Non-pigmented ciliary epithelial cell (primary cell): ENCODE measurements at regions not wholly inside any gene's neighbourhood (a gene's known extent, or its start where the extent isn't known, plus 50 kb on each side); places are given as distances from the start of the nearest gene placed in this dataset.

Experiments
- DNase-seq: peaks from one replicate; pipeline ENCODE4 v3.0.0-alpha.2; 2010; ENCODE audit warnings: low read depth

DNA sequence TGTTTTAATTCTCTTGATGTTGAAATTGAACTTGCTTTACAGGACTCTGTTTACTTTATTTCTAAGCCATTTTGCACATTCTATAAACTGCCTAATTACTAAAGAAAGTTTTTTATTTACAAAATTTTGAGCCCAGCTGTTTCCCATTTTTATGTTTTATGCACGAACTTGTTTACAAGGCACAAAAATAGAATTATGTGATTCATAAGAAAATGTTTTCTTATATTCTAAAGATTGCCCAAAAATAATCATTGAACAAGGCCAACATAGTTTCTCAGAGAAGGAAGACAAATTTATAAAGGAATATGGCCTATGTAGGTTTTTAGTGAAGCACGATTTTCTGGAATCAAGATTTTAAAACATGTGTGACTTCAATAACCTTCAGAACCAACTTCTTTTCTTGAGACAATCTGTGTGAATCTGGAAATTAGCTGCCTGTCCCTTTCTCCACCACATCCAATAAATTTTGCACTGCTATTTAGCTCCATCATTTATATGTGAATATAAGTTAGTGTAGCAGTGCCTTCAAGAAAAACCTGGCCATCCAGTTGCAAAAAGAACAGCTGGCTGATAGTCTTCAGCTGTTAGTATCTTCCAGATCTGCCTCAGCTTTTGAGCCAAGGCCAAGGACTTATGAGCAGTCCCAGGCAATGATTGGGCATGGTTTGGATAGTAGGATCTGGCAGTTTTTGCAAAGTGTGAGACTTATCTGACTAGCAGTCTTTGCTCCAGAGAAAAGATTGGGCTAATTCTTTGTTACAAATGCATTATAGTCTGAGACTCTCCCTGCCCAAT is 253.2 kb upstream of the COL3A1 start:
- DNase-seq = no peak

DNA sequence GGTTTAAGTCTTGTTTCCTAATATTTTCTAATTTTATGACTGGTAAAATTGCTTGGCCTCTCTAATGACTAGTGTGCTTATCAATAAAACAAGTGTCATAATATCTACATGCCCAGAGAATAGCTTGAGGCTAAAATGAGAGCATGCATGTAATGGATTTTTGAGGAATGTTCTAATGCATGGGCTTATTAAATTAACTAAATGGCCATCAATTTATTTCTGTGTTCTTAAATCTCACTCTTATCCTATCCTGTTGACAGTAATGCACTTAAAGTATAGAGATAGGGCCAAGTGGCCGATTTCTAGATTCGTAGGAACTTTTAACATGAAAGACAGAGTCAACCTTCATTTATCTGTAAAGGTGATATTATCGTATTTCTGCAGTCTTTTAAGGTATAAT is 252.4 kb upstream of the COL3A1 start:
- no peak for DNase-seq

DNA sequence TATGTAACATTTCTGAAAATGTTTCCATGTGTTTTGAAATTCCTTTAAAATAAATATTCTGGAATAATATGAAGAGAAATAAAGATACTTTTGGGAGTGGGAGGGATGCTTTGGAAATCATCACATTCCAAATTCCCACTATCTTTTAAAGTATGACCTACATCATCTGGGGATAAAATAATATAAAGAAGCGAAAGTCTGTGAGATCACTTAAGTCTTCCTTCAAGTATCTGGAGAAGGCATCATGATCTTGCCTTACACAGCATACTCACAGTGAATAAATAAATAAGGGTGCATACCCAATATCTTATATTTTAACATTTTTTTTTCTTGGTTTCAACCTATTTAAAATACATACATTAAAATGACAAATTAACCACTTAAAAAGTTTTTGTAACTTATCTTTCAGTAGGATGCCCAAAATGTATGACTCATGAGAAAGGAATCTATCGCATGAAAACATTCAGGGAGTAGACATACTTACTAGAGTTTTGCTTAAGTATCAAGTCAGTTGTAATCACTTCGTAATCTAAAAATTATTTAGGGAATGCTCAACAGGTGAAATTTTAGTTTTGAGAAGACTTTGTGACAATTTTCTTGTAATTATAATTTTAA is 248.3 kb upstream of the COL3A1 start:
- peak; percentile 66 for DNase-seq

DNA sequence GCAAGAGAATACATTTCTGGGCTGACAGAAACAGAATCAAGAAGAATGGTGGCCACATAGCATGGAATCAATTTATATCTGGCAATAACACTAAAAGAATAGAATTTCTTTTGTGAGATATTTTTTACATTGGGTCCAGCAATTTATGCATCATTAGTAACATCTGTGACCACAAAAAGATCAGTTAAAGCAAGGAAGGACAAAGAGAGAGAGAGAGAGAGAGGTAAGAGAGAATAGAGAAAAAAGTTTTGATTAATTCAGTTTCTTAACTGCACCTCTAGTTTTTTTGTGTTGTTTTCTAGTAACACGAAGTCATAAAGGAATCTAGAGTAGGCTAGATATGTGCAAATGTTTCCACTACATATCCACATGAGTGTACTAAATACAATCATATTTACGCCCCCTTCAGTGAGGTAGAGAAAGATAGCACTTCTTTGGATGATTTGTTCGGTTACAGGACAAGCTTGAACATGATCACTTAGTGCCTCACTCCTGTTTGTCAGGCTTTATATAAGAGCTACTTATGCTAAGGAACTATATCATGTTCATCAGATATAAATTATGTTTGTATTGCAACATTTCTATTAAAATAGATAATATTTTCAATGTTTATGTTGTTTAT is 247.4 kb upstream of the COL3A1 start:
- no peak for DNase-seq

DNA sequence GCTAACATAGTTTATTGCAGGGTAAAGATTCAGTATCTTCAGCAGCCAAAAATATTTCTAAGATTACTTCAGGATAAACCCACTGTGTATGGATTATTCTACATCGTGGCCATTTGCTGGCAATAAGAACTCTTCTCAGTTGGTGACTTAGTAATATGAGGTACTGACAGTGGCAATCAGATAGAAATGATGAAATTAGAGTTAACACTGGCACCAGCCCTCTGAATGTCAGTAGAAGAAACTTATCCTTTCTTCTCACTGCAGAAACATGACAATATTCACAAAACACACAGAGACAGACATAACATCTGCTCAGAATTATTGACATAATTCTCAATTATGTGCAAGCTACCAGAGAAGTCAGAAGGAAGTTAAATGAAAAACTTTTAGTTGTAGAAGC is 246.3 kb upstream of the COL3A1 start:
- no peak for DNase-seq

DNA sequence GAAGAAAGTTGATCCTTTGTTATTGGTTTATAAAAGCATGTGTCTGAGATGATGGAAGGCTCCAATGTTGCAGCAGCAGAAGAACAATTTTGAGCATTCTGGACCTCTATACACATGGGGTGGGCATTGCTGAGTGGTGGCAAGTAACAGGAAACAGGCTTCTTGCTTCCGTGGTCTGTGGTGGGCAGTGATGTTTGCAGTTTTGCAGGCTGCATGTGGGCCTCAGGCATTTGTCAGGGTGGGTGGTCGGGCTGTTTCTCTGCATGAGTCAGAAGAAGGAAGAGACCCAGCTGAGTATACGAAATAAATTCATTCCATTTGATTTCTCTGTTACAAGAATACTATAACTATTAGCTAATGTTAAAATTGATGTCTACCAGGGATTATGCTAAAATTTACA is 239.5 kb upstream of the COL3A1 start:
- no peak for DNase-seq

DNA sequence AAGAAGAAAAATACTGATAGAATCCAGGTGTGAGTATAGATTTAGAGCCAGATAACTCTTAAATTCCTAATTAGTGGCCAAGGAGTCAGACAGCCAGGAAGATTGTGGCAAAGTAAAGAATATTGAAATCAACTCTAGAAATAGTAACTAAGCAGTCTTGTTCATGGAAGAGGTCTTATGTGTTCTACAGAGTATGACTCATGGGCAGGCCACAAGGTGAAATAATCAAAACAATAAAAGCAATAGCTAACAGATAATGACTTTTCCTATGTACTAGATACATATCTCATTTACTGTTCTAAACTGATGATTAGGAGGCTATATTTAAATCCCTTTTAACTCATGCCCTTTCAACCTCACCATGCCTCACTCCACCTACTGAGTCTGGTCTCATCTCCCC is 227.4 kb upstream of the COL3A1 start:
- DNase-seq = no peak

DNA sequence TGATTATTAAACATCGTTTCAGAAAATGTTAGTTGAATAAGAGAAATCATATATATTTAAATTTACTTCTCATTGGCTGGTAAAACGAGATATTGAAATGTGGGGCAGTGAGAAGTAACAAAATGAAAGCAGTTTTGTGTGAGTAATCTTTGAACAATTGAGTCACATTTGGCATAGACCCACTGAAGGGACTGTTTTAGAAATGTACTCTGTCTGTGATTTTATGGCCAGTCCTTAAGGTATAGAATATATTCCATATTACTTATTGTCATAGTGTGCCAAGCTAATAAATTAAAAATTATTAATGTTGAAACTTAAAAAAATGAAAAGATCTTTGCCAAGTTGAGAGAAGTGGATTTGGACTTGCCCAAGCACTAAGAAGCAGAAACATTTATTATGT is 222.4 kb upstream of the COL3A1 start:
- DNase-seq = no peak

DNA sequence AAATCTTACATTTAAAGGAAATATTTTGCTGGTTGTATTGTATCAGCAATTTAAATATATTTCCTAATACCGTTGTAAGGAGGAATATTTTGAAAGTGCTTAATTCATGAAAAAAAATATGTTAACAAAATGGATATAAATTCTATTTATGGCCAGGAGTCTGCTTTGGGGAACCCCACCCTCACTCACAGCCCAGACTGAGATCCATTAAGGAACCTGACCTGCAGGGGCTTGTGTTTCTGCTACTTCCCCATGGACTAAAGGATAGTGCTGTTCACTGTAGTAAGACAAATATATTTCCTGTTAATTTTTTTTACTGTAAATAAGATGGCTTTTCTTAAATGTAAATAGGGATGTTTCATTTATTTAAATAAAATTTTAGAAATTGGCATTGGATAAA is 221.9 kb upstream of the COL3A1 start:
- DNase-seq = no peak

DNA sequence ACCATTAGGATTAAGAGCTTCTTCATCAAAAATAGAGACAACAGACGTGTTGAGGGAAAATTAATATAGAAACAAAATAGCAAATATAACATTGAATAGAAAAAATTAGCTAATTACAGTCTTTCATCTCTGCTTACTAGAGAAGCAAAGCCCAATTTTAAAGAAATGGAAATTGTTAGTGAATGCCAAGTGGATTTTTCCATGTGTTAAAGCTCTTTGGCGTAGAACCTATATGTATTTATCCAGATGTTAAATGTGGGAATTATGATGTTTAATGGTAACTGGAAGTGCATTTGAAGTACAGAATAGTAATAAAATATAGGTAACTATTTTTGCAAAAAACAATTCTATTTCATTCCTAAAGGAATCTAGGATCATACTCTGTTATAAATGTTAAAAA is 212.0 kb upstream of the COL3A1 start:
- DNase-seq = no peak

DNA sequence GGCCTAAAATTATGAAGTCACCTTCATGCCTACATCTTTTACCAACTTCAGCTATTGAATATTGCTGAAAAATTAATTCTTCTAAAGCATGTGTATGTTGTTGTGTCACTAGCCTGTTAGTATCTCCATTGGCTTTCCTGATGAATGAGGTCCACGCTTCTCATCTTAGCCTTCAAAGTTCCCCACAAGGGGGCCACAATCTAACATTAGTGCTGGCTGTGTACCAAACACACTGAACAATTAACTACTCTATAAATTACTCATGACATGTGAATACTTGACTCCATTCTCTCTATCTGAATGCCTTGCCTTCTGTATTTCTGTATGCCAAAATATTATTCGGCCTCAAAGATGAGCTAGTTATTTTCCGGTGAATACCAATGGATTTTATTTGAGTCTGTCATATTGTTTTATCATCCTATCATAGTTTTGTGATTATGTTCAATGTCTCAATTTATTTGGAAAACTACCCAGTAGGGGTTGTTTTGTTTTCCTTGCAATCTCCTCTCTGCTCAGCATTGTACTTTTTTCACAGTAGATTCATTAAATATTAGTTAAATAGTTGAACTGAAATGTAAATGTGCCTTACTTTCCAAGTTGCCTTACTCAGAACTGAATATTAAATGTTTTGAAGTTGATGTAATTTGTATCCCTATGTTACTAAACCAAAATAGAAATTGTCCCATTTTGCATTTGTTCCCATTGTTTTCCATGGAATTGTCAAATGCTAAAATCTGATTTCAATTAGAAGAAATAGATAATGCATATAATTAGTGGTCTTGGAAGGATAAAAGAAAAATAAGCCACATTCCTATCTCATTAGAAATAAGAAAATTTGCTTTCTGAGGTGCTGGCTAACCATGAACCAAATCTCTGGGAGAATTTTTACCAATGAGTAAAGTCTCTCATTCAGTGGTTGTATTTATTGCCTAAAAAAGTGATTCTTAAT is 208.4 kb upstream of the COL3A1 start:
- no peak for DNase-seq

DNA sequence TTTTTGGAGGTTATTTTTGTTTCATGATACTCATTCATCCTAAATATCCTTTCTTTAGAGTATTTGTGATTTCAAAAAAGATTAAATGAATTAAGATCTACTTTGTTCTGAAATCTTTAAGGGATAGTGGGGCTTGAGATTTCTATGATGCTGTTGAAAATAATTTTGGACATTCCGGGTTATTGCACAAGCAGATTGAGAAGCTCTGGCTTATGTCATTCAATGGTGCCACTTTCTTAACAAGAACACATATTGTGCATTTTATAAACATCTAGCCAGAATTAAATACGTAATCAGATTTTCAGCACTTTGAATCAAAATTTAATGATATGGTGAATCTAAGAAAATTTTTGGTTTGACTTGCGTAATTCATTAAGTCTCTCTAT is 207.7 kb upstream of the COL3A1 start:
- no peak for DNase-seq

DNA sequence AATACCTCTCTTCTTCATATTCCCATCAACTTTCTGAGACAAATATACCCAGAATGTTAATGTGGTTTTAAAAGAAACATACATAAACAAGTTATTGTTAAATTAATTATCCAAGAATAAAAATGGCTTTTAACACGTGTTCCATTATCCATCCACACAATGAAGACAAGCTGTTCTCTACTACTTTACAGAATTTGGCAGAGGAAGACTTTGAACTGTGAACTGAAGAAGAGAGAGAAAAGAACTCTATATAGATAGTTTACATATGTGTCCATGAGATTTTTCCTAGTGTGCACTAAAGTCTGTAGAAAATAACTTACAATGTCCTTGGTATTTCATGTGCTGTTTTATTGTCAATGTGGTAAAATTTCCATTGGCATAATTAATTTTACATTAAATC is 207.0 kb upstream of the COL3A1 start:
- DNase-seq = no peak

DNA sequence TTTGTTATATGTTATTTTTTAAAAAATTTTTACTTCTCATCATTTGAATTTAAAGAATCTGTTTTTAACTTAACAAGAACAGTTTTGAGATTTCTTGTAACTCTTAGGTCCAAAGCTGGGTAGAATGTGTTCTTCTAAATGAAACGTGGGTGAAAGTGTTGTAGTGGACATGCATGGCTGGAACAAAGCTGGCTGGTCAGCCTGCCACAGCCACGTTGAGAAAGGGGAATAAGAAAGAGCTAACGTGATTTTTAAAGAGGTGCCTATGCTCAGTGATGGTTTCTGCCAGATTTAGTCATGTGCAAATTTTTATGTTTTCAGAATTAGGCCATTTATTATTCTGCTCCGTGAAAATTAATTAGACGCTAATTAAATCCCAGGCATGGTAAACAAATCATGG is 203.9 kb upstream of the COL3A1 start:
- no peak for DNase-seq

DNA sequence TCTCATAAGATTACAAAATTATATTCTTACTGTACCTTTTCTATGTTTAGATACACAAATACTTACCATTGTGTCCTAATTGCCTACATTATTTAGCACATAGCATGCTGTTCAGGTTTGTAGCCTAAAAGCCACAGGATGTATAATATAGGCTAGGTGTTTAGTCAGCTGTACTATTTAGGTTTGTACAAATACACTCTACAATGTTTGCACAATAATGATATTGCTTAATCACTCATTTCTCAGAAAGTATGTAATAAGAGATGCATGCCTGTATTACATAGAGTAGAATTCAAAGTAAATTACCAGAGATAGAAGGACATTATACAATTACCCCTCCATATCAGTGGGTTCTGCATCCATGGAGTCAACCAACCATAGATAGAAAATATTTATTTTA is 201.1 kb upstream of the COL3A1 start:
- no peak for DNase-seq

DNA sequence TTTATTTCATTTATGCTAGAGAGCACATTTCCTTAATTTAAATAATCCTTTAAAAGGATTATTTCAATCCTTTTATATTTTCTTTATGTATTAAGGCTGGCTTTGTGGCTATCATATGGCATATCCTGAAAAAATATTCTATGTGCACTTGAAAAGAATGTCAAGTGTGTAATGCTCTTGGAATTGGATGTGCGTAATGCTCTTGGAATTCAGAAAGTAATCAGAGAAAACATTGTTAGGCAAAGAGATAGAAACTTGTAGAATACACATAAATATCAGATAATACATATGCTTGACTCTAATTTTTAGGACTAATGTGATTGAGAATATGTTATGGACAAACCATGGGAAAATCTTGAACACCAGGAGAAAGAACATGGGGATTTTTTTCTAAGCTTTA is 197.5 kb upstream of the COL3A1 start:
- DNase-seq = peak; percentile 83

DNA sequence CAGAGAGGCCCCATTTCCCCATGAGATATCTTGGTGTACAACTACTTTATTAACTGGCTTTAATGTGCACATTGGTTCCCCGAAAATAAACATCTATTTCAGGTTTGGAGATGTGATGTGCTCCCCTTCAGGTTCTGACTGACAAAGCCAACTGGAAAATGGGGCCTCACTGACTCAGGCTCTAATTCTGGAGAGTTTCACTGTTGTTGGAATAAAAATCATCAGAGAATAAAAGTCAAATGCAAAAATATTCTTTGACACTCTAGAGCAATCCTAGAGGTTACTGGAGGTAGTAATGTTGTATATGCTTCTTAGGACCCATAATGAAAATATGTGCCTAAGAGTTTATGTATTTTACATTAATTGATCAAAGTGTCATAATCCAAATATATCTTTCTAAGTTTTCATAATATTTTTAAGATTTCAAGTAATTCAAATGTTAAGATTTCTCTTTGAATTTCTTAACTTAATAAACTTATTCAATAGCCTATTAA is 189.9 kb upstream of the COL3A1 start:
- no peak for DNase-seq

DNA sequence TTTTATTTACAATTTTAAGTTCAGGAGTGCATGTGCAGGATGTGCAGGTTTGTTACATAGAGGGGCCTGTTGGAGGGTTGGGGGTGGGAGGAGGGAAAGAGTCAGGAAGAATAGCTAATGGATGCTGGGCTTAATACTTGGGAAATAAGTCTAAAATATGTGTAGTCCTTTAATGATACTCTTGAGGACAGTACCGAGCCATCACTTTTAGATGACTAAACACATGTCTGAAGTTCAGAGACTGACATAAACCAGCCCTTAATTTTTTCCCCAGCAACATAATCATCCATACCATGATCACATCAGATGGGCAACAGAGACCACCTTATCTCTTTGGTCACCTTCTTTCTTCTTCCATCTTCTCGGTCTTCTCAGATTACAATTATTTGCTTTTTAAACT is 189.1 kb upstream of the COL3A1 start:
- DNase-seq = no peak

DNA sequence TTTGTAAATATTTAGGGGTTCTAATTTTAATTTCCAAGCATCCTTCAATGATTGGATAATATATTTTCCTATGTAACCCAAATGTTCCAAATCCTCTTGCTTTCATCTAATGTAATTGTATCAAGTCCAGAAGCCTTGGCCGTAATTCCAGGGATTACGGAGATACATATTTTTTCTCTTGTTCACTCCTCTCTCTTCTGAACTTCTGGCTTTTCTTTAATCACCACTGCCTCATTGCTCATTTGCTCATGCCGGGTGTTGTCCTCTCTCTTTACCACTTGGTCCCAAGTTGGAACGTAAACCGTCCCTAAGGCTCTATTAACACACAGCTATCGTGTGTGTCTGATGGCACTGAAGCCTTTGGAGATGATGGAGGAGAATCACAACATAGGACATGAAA is 188.7 kb upstream of the COL3A1 start:
- DNase-seq = no peak

DNA sequence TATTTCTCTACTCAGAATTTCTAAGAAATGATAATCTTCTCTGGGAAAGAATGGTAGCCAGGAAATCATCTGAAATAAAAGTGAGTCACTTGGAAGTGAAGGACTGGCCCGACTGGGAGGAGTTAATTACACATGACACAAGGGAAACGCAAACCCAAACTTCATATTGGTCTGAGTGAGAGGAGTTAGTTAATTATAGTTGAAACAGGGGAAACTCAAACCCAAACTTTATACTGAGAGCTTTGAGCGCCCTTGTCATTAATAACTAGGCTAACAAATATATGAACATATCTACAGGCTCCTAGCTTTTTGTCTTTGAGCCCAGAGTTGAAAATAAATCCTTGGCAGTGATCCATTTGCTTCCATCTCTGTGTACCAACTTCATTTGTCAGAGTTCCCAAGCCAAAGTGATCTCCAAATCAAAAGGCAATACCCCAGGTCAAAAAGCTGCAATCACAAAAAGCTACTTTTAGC is 187.8 kb upstream of the COL3A1 start:
- no peak for DNase-seq

DNA sequence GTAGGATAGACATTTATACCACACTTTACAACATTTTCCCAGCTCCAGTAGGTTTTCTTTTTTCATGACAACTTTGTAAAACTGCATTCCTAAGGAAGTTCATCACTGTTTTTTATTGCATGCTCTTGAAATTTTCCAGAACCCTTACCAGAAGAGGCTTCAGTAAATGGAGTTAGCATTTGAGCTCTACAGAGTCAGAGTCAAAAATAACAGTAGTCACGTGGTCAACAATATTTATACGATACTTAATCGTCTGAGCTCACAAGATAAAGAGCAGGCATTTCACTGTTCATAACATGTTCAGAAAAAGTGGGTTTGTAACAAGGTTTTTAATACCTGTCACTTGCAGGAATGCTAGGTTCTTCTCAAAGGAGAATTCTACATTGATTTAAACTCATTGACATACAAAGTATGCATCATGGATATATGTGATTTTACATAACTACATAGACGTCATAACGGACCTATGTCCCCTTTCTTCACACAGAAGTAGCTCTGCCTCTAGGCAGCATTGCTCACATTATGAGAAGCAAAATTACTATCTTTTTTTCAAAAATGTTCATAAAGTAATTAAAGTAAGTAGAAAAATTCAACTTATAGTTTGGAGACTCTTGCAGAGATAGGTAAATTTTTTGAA is 187.0 kb upstream of the COL3A1 start:
- DNase-seq = no peak
